ENCODE measurements at regions not wholly inside any gene's neighbourhood (a gene's known extent, or its start where the extent isn't known, plus 50 kb on each side); places are given as distances from the start of the nearest gene placed in this dataset.
A peak's percentile ranks its signal among the peaks of the same experiment; 100 is the strongest.
"Not testable (repeated sequence)": the region's sequence is repeated elsewhere in the genome, so short reads cannot be mapped to it uniquely, and the experiment has no call there.

DNA sequence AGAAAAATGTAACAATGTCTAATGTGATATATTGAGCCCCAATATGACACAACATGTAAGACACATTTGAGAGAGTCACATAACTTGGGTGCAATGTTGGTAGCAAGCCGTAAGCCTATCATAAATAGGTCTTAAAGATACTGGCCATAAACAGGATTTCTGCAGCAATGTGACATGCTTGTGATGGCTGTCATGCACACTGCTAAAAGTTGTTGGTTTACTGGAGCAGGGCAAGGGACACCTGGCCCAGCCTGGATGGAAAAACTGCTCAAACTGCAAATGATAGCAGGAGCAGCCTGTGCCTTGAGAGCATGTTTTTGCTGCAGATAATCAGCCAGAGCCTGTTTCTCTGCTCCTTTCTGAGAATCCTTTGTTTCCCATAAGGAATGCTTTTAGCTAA lies 136.7 kb upstream of the ZNF91 start:
- no peak for DNase-seq

DNA sequence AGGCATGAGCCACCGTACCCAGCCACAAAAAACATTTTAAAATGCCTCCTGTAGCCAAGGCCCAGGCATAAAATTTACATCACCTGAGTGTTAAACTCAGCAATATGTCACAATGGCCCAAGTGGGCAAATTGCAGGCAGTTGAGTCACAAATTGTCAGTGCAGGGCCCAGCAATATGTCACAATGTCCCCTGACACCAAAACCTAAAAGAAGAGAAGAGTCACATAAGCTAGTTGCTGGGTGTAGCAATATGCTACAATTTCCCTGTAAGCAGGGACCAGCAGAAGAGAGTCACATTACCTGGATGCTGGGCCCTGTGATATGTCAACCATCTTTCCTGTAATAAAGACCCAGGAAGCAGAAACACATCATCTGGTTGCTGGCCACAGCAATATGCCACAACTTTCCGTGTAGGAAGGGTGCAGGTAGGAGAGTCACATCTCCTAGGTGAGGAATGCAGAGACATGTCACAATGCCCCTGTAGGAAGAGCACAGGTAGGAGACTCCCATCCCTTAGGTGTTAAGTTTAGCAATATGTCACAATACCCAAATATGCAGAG lies 136.0 kb upstream of the ZNF91 start:
- no peak for DNase-seq

DNA sequence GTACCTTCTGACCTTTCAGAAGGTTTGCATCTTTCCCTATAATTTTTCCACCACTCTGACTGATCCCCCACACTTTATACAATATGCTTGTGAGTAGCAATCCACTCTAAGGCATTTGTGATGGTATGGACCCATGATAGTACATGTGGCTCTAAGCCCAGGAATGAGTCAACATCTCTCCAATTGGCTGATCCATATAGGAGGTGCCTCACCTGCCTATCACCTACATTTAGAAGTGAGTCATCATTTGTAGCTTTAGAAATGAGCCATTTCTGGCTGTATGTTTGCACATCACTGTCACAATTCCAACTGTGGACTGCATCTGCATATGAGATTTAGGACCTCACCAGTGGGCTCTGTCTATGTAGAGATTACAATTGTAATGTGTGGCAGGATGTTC lies 133.1 kb upstream of the ZNF91 start:
- DNase-seq, result no peak

DNA sequence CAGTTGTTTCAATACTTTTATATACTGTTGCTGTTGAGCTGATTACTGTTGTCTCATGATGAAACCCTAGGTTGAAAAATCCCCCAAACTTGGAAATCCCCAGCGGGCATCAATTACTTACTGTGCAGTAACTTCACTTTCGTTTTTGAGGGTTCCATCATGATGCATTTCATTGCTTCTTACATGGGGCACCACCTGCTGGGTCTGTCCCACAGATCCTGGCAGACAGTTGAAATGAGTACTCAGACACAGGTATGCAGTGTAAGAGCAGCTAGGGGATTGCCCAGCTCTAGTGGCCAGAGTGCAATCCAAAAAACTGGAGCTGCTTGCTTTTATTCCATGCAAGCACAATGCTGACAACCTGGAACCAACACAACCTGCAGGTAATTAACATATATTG lies 132.5 kb upstream of the ZNF91 start:
- peak in 1 of 2 experiments; percentile 4 for DNase-seq

DNA sequence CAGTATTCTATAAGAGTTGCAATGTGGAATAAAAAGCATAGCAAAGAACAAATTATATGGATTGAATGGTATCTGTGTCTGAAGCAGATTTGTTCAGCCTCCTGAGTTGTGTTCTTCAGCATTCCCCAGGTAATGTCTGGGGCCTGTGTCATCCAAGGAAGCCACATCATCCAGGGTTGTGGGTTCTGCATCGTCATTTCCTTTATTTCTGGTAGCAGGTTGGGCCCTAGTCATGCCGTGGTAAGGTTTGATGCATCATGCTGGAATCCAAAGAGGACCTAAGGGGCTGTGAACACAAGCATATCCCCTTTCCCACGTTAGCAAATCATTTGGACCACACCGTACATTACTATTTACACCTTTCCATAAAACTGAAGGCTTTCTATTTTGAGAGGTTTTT lies 131.0 kb upstream of the ZNF91 start:
- no peak for DNase-seq

DNA sequence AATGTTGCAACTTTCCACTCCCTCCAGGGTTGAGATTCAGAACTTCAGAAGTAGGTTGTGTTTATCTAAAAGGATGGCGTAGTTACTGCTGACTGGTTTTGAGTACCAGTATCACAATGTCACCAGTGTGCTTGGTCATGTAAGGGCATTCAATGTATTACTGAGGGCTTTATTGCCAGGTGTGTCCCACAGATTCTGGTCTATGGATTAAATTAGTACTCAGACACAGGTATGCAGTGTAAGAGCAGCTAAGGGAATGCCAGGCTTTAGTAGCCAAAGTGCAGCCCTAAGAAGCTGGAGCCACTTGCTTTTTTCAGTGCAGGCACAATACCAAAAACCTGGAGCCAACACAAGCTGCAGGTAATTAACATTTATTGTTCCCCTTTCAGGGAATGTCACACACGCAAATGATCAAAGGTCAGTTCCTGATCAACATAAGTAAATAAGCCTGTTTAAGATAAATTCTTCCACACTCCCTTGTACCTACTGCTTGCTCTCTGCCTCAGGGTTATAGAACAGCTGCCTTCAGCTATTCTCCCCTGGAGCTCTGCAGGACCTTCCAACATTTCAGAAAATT lies 130.1 kb upstream of the ZNF91 start:
- DNase-seq, result no peak

DNA sequence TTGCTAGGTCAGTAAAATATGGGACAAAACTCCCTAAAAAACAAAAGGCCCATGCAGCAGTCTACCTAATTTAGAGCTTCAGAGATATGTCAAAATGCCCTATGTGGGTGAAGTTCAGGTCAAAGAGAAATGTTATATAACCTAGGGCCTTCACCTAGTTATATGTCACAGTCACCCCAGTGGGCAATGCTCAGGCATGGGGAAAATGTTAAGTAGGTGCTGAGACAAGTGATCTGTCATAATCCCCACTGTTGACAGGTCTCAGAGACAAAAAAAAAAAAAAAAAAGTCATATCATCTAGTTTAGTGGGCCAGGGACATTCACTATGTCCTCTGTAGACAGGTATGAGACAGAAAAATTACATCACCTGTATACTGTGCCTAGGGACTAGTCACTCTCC lies 128.6 kb upstream of the ZNF91 start:
- DNase-seq, result no peak

DNA sequence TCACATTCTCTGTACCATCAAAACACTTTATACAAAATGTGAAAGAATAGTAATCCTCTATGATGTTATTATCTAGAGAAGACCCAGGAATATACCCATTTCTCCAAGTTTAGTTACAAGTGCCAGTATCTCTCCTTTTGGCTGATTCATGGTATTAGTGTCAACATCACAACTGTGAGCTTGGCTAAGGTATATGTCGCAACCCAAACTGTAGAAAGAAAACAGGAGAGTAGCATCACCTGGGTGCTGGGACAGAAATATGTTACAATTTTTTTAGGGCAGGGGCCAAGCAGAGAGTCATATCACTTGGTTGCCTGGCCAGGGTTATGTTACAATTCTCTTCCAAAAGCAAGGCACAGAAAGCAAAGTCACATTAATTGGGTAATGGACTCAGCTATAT lies 127.2 kb upstream of the ZNF91 start:
- DNase-seq, result no peak

DNA sequence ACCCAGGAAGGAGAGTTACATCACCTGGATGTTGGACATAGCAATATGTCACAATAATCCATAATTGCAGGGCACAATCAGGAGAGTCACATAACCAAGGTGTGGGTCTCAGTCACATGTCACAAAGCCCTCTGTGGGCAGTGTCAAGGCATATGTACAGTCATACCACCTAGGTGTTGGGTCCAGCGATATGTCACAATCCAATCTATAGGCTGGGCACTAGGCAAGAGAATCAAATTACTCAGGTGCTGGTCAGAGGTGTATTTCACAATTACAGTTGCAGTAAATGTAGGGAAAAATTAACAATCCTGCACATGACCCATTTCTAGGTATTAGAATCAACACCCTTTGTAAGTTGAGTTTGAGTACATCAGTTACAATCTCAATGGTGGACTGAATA lies 126.2 kb upstream of the ZNF91 start:
- DNase-seq, result no peak

DNA sequence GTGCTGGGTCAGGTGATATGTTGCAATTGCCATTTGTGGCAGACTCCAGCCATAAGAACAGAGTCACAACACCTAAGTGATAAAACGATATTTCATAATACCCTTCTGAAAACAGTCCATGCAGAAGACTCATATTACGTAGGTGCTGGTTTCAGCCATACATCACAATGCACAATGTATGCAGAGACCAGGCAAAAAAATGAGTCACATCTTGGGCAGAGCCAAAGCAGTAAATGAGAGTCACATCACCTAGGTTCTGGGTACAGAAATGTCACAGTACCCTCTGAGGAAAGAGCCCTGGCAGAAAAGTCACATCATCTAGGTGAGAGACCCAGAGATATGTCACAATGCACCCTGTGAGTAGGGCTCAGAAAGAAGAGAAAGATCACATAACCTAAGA lies 125.2 kb upstream of the ZNF91 start:
- DNase-seq, result no peak

DNA sequence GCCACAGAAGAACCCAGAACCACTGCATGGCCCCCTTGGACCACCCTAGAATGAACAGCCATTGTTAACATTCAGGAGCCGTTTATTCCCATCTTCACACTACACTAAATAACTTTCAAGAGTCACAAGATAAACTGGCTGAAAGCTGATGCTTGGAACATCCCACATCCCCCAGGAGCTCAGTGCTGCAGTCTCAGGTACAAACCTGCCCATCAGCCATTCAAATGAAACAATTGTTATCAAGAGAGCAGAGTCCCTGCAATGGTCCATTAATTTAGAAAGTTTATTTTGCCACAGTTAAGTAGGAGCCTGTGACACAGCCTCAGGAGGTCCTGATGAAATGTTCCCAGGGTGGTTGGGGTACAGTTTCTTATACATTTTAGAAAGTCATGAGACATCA lies 123.8 kb upstream of the ZNF91 start:
- no peak for DNase-seq

DNA sequence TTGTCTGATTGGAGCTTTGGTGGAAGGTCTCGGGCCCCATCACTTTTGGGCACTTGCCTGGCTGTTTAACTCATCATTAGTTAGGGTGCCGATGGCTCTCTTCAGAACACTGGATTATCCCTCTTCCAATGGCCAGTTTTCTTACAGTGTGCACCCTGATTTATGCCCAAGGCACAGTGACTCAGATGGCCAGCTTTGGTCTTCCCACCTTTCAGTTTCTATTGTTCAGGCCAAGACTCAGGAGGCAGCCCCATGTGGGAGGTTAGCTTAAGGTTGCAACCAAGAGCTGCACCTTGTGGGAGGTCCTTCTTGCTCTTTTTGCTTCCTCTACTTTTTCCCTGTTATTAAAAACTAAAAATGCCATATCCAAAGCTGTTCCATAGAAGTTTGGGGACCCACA lies 121.0 kb upstream of the ZNF91 start:
- no peak for DNase-seq

DNA sequence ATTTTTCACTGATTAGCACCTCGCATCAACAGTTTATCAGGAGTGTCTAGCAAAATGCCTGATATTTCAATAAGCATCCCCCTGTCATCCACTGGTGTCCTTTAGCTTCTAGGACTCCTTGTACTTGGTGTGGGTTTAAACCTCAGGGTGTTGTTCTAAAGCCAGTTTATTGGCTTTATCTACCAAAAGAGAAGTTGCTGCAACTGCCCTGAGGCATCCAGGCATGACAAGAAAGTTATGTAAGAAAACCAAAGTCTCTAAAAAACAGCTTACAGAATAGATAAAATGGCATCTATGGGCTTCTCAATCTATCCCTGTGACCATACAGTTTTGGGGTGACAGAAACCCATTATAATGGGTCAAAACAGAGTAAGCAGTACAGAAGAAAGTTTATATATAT lies 120.3 kb upstream of the ZNF91 start:
- DNase-seq, result no peak

DNA sequence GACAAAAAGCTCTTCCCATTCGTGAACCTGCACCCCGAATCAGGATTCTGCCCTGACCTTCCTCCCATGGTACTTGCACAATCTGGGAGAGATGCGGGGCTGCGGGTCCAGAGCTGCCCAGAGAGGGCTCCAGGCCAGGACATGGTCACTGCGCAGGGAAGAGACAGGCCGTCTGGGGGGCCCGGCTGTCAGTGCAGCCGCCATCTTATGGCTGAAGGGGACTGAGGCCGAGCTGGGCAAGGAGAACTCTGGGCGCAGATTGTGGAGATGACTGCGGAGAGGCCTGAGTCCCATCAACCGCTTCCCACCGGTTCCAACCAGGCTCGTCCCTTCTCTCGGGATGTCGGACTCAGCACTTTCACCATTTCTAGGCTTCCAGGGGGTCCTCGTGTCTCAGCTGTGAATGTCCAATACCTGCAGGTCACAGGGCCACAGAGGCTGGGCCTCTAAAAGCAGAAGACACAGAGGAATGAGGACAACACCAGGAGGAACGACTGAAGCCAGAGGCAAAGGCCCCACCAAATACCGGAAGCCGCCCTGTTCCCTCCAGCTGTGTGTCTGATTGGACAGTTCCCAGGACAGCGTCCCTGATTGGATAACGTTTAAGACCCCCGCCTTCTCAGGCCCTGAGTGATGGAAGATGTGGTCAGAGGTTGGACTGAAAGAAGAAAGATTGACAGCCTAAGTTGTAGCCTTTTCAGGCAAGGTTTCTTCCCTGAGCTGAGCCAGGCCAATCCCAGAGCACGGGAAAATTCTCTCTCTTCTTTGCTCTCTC lies 117.1 kb upstream of the ZNF91 start:
- DNase-seq, result no peak

DNA sequence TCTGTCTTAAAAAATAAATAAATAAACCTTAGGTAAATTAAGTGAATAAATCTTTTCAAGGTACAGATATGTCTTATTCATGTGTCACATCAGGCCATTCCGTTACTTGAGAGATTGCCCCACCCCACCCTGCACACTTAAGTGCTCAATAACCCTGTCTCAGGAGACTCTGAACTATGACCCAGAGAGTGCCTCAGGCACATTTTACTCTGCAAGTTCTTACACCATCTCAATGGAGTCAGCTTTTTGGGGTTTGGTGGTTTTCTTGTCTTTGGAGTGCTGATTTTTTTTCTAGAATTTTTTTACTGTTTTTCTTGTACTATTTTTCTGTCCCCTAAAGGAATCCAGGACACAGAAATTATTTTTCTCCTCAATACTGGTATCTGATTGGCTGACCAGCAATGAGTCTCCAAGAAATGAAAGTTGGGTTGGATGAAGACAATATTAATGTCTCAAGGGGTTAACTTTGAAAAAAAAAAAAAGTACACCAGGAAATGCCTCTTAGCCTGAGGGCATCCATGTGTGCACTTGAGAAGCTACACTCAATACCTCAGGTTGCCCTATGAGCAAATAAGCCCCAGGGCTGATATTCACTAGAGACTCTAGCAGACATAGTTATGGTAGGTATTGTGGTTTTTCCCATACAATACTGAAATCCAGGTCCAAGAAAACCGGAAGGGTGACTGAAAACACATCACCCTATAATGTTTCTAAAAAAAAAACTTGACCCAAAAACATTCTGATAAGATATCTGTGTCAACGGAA lies 114.6 kb upstream of the ZNF91 start:
- no peak for DNase-seq

DNA sequence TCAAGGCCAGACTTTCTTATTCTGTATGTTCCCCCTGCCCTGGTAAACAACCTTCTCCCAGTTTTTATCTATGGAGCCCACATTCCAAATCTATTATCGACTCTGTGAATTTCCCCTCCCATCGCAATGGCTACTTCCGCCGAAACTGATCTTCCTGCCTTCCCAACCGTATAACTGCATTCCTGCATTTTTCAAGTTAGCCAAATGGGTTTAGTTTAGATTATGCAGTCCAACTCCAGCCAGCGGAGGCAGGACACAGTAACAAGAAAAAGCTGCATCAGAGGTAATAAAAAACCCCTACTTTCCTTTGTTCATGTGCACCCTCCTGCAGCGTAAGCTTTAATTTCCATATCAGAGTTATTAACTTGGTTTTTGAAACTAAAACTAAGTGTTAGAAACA lies 112.2 kb upstream of the ZNF91 start:
- no peak for DNase-seq

DNA sequence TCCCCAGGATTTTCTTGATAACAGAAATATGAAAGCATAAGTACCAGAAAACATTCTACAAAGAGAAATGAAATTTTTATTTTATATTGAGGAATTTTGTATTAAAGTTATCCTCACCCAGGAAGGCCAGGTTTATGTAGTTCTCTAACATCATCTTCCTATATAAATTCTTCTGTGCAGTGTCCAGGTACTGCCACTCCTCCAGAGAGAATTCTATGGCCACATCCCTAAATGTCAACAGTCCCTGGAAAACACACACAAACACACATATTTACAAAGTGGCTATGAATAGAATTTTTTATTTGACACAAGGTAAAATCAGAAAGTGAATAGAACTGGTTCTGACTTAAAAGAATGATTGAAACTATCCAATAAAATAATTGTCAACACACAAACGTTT lies 110.5 kb upstream of the ZNF91 start:
- DNase-seq, result no peak

DNA sequence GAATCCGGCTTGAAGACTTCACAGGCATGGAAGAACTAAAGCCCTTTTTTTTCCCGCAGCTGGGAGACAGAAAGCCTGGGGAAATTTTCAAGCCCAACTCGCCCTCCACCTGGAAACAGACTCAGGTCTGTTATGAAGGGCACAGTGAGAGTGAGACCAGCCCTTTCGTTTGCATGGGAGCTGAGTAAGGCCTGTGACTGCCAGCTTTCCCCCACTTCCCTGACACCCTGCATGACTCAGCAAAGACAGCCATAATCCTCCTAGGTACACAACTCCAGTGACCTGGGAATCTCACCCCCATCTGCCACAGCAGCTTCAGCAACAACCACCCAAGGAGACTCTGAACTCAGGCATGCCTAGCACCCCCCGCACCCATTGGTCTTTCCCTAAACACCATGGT lies 87.6 kb upstream of the ZNF91 start:
- no peak for DNase-seq

DNA sequence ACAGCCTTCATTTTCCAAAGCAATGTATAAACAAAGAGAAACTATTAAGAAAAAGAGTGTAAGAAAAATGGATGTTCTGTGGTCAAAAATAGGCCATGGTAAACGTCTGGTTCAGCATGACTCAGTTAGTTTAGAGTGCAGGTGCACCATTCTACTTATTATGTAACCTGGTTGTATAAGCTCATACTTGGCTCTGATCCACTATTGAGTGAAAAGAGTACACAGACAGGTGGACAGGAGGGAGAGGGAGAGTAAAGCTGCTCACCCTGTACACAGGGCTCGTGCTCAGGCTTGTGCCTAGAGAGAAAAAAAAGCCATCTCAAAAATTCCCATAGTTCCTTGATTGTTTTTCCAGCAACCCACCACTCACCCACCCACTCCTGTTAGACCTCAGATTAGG lies 85.8 kb upstream of the ZNF91 start:
- no peak for DNase-seq

DNA sequence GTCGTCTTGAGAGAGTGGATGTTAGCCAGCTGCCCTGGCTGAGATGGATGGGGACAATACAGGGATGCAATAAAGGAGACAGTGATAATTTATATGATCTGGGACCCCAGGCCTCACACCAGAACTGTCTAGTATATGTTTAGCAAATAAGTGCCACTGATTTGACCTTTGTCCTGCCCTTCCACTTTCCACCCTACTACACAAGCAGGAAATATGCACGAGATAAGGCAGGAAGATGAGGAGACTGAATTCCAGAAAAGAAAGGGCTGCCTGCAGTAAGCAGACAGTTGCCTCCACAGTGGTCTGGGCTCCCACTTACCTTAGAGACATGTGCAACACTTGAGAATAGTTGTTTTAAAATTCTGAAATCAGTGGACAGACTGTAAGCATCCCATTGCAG lies 80.2 kb upstream of the ZNF91 start:
- DNase-seq, result no peak

DNA sequence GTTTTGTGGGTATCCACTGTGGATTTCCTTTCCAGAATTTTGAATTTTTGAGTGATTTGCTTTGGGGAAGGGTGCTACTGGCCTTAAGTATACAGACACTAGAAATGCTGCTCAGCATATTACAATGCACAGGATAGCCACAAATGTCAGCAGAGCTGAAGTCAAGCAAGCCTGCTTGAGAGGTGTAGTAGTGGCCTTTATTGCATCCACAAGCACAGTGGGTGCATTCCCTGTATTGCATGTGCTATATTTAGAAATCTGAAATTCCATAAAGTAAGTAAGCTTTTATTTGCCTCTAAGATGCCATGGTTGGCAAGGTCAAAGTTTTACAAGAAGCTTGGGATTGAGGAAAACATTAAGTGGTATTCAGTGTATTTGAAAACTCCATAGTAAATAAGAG lies 79.5 kb upstream of the ZNF91 start:
- no peak for DNase-seq

DNA sequence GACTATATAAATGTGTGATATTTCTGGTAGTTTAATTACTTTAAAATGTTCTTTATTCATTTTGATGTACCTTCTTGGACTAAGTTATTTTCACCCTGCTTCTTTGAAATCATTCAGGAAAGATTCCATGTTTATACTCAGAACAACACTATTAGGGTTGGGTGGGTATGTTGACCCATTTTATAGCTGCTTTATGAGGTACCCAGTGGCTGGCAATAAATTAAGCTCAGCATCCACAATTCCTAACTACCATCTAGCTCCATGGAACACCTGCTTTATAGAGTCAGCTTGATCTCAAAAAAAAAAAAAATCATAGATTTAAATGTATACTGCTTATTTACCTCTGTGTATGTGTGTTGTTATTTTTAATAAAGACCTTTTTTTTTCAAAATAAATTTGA lies 78.9 kb upstream of the ZNF91 start:
- DNase-seq, result no peak

DNA sequence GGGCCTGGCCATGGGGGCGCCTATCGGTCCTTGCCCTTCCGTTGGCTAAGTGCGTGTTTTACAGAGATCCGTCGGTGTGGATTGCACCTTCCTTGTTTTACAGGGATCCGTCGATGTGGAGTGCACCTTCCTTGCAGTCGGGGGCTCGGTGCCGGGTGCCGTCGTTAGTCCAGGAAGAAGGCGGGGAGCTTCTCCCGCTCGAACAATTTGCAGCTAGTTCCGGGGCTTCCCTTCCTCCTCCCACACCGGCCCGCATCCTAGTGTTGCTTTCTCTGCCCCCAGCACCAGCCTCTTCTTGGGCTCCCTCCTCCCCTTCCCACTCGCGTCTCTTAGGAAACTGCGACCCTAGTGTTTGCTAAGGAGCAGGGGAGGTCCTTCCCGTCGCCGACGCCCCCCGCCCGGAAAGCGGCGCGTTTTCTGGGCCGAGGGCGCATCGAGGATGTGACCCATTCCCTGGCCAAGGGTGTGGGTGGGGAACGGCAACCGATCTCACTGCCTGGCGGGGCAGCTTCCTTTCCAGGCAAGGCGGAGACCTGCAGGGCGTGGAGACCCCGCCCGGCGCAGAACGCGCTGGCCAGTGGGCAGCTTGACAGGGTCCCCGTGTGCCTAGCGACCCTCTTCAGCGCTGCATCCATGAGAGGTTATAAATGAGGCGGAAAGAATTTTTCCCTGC lies 75.7 kb upstream of the ZNF91 start:
- no peak for DNase-seq

DNA sequence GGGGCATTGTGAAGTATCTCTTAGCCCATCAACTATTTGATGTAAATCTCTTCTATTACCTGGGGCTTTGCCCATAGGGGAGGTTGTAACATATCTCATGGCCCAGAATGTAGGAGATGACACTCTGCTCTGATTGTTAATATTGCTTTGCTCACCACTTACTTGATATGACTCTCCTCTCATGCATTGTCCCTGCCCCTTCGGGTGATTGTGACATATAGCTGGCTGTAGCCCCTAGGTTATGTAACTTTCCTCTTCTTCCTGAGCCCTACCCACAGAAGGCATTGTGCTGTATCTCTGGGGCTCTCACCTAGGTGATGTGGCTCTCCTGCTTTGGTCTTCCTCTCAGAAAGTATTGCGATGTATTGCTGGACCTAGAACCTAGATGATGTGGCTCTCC lies 69.1 kb upstream of the ZNF91 start:
- DNase-seq, result not testable (repeated sequence)
